ENCODE measurements at regions not wholly inside any gene's neighbourhood (a gene's known extent, or its start where the extent isn't known, plus 50 kb on each side); places are given as distances from the start of the nearest gene placed in this dataset.
A peak's percentile ranks its signal among the peaks of the same experiment; 100 is the strongest.
"Not testable (repeated sequence)": the region's sequence is repeated elsewhere in the genome, so short reads cannot be mapped to it uniquely, and the experiment has no call there.

GRCh38 chr5:87008751-87009560 lies 258.7 kb upstream of the RASA1 start:
- Histone ChIP-seq H3K4me1 (replicated peaks in 1 of 2) (no peaks in the 10 kb centered on the region), H3K4me3 (no peak overlapping the region), H3K27ac (no peak overlapping the region)
- 21 to 94% (median 88%) methylated on average over 2 to 5 of the region's 5 CpGs for WGBS, 10 experiments
- no peak for ATAC-seq (replicated peaks in 6 of 8)
- in situ Hi-C loops (cut with MboI; ENCODE audit: low pct_unique_long_range_greater_than_20kb in 2 of 9, low sequenced_read_pairs in 9 of 9, unreplicated experiment in 9 of 9), result no loop called here

GRCh38 chr5:87010736-87011135 lies 256.9 kb upstream of the RASA1 start:
- H3K27ac ChIP-seq, result no peak overlapping the region
- ATAC-seq (replicated peaks in 6 of 8), result no peak
- H3K4me1 ChIP-seq (replicated peaks in 1 of 2), result no peaks in the 10 kb centered on the region
- in situ Hi-C loops (cut with MboI; ENCODE audit: low pct_unique_long_range_greater_than_20kb in 2 of 9, low sequenced_read_pairs in 9 of 9, unreplicated experiment in 9 of 9), result no loop called here
- 20 to 74% (median 51%) methylated on average over 2 to 3 of the region's 3 CpGs; no CpG with 5 or more reads in 2 of the 10 experiments for WGBS, 10 experiments
- H3K4me3 ChIP-seq, result no peak overlapping the region

GRCh38 chr5:87015901-87016300 lies 251.8 kb upstream of the RASA1 start:
- in situ Hi-C loops (cut with MboI; ENCODE audit: low pct_unique_long_range_greater_than_20kb in 2 of 9, low sequenced_read_pairs in 9 of 9, unreplicated experiment in 9 of 9), result no loop called here
- Histone ChIP-seq H3K4me3 (no peak overlapping the region), H3K27ac (no peak overlapping the region), H3K4me1 (replicated peaks in 1 of 2) (no peaks in the 10 kb centered on the region)
- no peak for ATAC-seq (replicated peaks in 6 of 8)
- WGBS, 10 experiments, result 40 to 89% (median 70%) methylated on average over 1 of the region's 1 CpG

- H3K27ac ChIP-seq, result no peak overlapping the region
- 0 to 88% (median 55%) methylated on average over 1 to 4 of the region's 4 CpGs for WGBS, 10 experiments
- H3K4me3 ChIP-seq, result no peak overlapping the region
- H3K4me1 ChIP-seq (replicated peaks in 1 of 2), result no peaks in the 10 kb centered on the region
- in situ Hi-C loops (cut with MboI; ENCODE audit: low pct_unique_long_range_greater_than_20kb in 2 of 9, low sequenced_read_pairs in 9 of 9, unreplicated experiment in 9 of 9), result no loop called here
- ATAC-seq (replicated peaks in 6 of 8), result peak; percentile 32 to 86 (median 46)
Measured at GRCh38 chr5:87020099-87020934, 247.4 kb upstream of the RASA1 start.

GRCh38 chr5:87022415-87022814 lies 245.3 kb upstream of the RASA1 start:
- Histone ChIP-seq H3K4me3 (no peak overlapping the region), H3K27ac (no peak overlapping the region), H3K4me1 (replicated peaks in 1 of 2) (no peaks in the 10 kb centered on the region)
- WGBS, 10 experiments, result 0 to 100% (median 84%) methylated on average over 1 to 6 of the region's 6 CpGs
- in situ Hi-C loops (cut with MboI; ENCODE audit: low pct_unique_long_range_greater_than_20kb in 2 of 9, low sequenced_read_pairs in 9 of 9, unreplicated experiment in 9 of 9), result no loop called here
- no peak for ATAC-seq (replicated peaks in 6 of 8)

GRCh38 chr5:87027570-87027969 lies 240.1 kb upstream of the RASA1 start:
- ATAC-seq (replicated peaks in 6 of 8), result no peak
- Histone ChIP-seq H3K27ac (no peak overlapping the region), H3K4me3 (no peak overlapping the region), H3K4me1 (replicated peaks in 1 of 2) (no peaks in the 10 kb centered on the region)
- in situ Hi-C loops (cut with MboI; ENCODE audit: low pct_unique_long_range_greater_than_20kb in 2 of 9, low sequenced_read_pairs in 9 of 9, unreplicated experiment in 9 of 9), result no loop called here
- WGBS, 10 experiments, result 0 to 89% (median 23%) methylated on average over 1 of the region's 1 CpG; no CpG with 5 or more reads in 4 of the 10 experiments

- ATAC-seq (replicated peaks in 6 of 8), result no peak
- no peak overlapping the region for H3K27ac ChIP-seq
- in situ Hi-C loops (cut with MboI; ENCODE audit: low pct_unique_long_range_greater_than_20kb in 2 of 9, low sequenced_read_pairs in 9 of 9, unreplicated experiment in 9 of 9), result no loop called here
- WGBS, 10 experiments, result 40 to 93% (median 80%) methylated on average over 1 to 3 of the region's 7 CpGs; no CpG with 5 or more reads in 6 of the 10 experiments
- H3K4me1 ChIP-seq (replicated peaks in 1 of 2), result no peaks in the 10 kb centered on the region
- no peak overlapping the region for H3K4me3 ChIP-seq
Measured at GRCh38 chr5:87029951-87030350, 237.7 kb upstream of the RASA1 start.

GRCh38 chr5:87030699-87031098 lies 237.0 kb upstream of the RASA1 start:
- 50 to 87% (median 68%) methylated on average over 1 to 6 of the region's 7 CpGs; no CpG with 5 or more reads in 1 of the 10 experiments for WGBS, 10 experiments
- no peak overlapping the region for H3K4me3 ChIP-seq
- H3K27ac ChIP-seq, result no peak overlapping the region
- no peaks in the 10 kb centered on the region for H3K4me1 ChIP-seq (replicated peaks in 1 of 2)
- ATAC-seq (replicated peaks in 6 of 8), result no peak
- in situ Hi-C loops (cut with MboI; ENCODE audit: low pct_unique_long_range_greater_than_20kb in 2 of 9, low sequenced_read_pairs in 9 of 9, unreplicated experiment in 9 of 9), result no loop called here

GRCh38 chr5:87034557-87034956 lies 233.1 kb upstream of the RASA1 start:
- in situ Hi-C loops (cut with MboI; ENCODE audit: low pct_unique_long_range_greater_than_20kb in 2 of 9, low sequenced_read_pairs in 9 of 9, unreplicated experiment in 9 of 9), result no loop called here
- H3K4me1 ChIP-seq (replicated peaks in 1 of 2), result no peaks in the 10 kb centered on the region
- no peak for ATAC-seq (replicated peaks in 6 of 8)
- 25 to 100% (median 67%) methylated on average over 1 to 2 of the region's 2 CpGs; no CpG with 5 or more reads in 1 of the 10 experiments for WGBS, 10 experiments
- H3K27ac ChIP-seq, result no peak overlapping the region
- no peak overlapping the region for H3K4me3 ChIP-seq

GRCh38 chr5:87042554-87042953 lies 225.1 kb upstream of the RASA1 start:
- Histone ChIP-seq H3K27ac (no peak overlapping the region), H3K4me1 (replicated peaks in 1 of 2) (no peaks in the 10 kb centered on the region), H3K4me3 (no peak overlapping the region)
- ATAC-seq (replicated peaks in 6 of 8), result no peak
- WGBS, 10 experiments, result 0 to 60% methylated on average over 1 of the region's 7 CpGs; no CpG with 5 or more reads in 8 of the 10 experiments
- in situ Hi-C loops (cut with MboI; ENCODE audit: low pct_unique_long_range_greater_than_20kb in 2 of 9, low sequenced_read_pairs in 9 of 9, unreplicated experiment in 9 of 9), result no loop called here

GRCh38 chr5:87048156-87048555 lies 219.5 kb upstream of the RASA1 start:
- WGBS, 10 experiments, result 40 to 88% (median 86%) methylated on average over 1 of the region's 1 CpG; no CpG with 5 or more reads in 5 of the 10 experiments
- no peak for ATAC-seq (replicated peaks in 6 of 8)
- H3K27ac ChIP-seq, result no peak overlapping the region
- H3K4me1 ChIP-seq (replicated peaks in 1 of 2), result no peaks in the 10 kb centered on the region
- in situ Hi-C loops (cut with MboI; ENCODE audit: low pct_unique_long_range_greater_than_20kb in 2 of 9, low sequenced_read_pairs in 9 of 9, unreplicated experiment in 9 of 9), result no loop called here
- no peak overlapping the region for H3K4me3 ChIP-seq

GRCh38 chr5:87049012-87049411 lies 218.7 kb upstream of the RASA1 start:
- 21 to 96% (median 74%) methylated on average over 2 to 6 of the region's 6 CpGs; no CpG with 5 or more reads in 2 of the 10 experiments for WGBS, 10 experiments
- ATAC-seq (replicated peaks in 6 of 8); in situ Hi-C loops (cut with MboI; ENCODE audit: low pct_unique_long_range_greater_than_20kb in 2 of 9, low sequenced_read_pairs in 9 of 9, unreplicated experiment in 9 of 9); H3K4me1 ChIP-seq (replicated peaks in 1 of 2); H3K4me3 ChIP-seq; H3K27ac ChIP-seq: not testable (repeated sequence)

GRCh38 chr5:87051502-87052113 lies 216.1 kb upstream of the RASA1 start:
- WGBS, 10 experiments, result 47 to 96% (median 71%) methylated on average over 1 to 3 of the region's 3 CpGs
- no peak for ATAC-seq (replicated peaks in 6 of 8)
- in situ Hi-C loops (cut with MboI; ENCODE audit: low pct_unique_long_range_greater_than_20kb in 2 of 9, low sequenced_read_pairs in 9 of 9, unreplicated experiment in 9 of 9), result no loop called here
- Histone ChIP-seq H3K27ac (no peak overlapping the region), H3K4me3 (no peak overlapping the region), H3K4me1 (replicated peaks in 1 of 2) (no peaks in the 10 kb centered on the region)

Measured in motor neuron (in vitro differentiated cells).